ENCODE measurements at regions not wholly inside any gene's neighbourhood (a gene's known extent, or its start where the extent isn't known, plus 50 kb on each side); places are given as distances from the start of the nearest gene placed in this dataset.

DNA sequence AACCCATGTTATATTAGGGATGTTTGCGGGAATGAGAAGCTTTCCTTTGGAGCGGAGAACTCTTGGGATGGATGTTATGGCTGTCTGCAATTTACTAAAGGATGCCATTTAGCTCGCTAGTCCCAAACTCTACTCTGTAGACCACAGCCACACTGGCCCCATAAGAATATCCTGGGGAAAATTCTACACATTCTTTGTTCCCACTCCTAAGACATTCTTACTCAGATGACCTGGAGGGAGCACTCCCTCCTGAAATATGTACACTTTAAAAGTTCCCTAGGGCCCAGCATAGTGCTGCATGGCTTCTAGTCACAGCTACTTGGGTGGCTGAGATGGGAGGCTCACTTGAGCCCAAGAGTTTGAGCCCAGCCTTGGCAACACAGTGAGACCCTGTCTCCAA is 288.7 kb upstream of the RORA start:
- intact Hi-C loops (cut with micrococcal nuclease) (no loop called here), in situ Hi-C loops (cut with MboI) (no loop called here)
- no peak for ATAC-seq
- H3K4me3 ChIP-seq = no peak overlapping the region
- no TSS peak for BruUV-seq (replicated peaks)
- no peaks in the 10 kb centered on the region for H3K36me3 ChIP-seq (ENCODE audit: control insufficient read depth, insufficient read depth, low read length)
- 0% methylated on average over 3 of the region's 3 CpGs for WGBS (ENCODE audit: insufficient coverage, low coverage, missing lambda C conversion rate)
- no peak overlapping the region for H2AFZ ChIP-seq (ENCODE audit: low read depth, low read length)
- no peaks in the 10 kb centered on the region for H3K9me3 ChIP-seq (replicated peaks; ENCODE audit: control insufficient read depth, insufficient read depth, low read depth, low read length)
- H3K79me2 ChIP-seq (ENCODE audit: control insufficient read depth, insufficient read depth, low read length) = no peaks in the 10 kb centered on the region
- ChIA-PET POLR2A (no interaction called here), CTCF (ENCODE audit: low intra/inter-chr PET ratio) (no interaction called here)
- no peak for DNase-seq (ENCODE audit: extremely low read depth in 1 of 4, low spot score in 3 of 4)
- H3K27me3 ChIP-seq (ENCODE audit: control insufficient read depth in 2 of 2, insufficient read depth in 2 of 2, low read length in 2 of 2) = no peaks in the 10 kb centered on the region
- no peaks in the 10 kb centered on the region for H3K4me1 ChIP-seq (replicated peaks in 1 of 2; ENCODE audit: control insufficient read depth in 2 of 2, insufficient read depth in 2 of 2, low read length in 2 of 2)
- H4K20me1 ChIP-seq (replicated peaks; ENCODE audit: control insufficient read depth, insufficient read depth, low read length) = no peaks in the 10 kb centered on the region
- no peak overlapping the region for H3K27ac ChIP-seq (ENCODE audit: extremely low read depth, low read depth, low read length)
- H3K9ac ChIP-seq (ENCODE audit: insufficient read depth in 1 of 2, low read depth in 2 of 2, low read length in 2 of 2) = no peak overlapping the region
- no peak for FAIRE-seq
- no peaks in the 10 kb centered on the region for H3K9me1 ChIP-seq (ENCODE audit: control insufficient read depth, insufficient read depth, low read length)
- H3K4me2 ChIP-seq (ENCODE audit: insufficient read depth, low read length) = no peak overlapping the region
- TF ChIP-seq NR3C1 (CRISPR knock-in tag; IDR thresholded peaks at IDR 0.05) (no peak), TFE3 (CRISPR knock-in tag; IDR thresholded peaks at IDR 0.05) (no peak), OTX1 (CRISPR knock-in tag; IDR thresholded peaks at IDR 0.05) (no peak), FIP1L1 (IDR thresholded peaks at IDR 0.05; ENCODE audit: low read depth, low read length, poor library complexity, severe bottlenecking) (no peak), PCBP2 (IDR thresholded peaks at IDR 0.05; ENCODE audit: low read depth, low read length, poor library complexity, severe bottlenecking) (no peak), STAT6 (CRISPR knock-in tag; IDR thresholded peaks at IDR 0.05) (no peak), GABPB1 (CRISPR knock-in tag; IDR thresholded peaks at IDR 0.05) (no peak), ZNF311 (CRISPR knock-in tag; IDR thresholded peaks at IDR 0.05) (no peak)
- TF ChIP-seq, protein P1, sequence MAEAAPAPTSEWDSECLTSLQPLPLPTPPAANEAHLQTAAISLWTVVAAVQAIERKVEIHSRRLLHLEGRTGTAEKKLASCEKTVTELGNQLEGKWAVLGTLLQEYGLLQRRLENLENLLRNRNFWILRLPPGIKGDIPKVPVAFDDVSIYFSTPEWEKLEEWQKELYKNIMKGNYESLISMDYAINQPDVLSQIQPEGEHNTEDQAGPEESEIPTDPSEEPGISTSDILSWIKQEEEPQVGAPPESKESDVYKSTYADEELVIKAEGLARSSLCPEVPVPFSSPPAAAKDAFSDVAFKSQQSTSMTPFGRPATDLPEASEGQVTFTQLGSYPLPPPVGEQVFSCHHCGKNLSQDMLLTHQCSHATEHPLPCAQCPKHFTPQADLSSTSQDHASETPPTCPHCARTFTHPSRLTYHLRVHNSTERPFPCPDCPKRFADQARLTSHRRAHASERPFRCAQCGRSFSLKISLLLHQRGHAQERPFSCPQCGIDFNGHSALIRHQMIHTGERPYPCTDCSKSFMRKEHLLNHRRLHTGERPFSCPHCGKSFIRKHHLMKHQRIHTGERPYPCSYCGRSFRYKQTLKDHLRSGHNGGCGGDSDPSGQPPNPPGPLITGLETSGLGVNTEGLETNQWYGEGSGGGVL (CRISPR knock-in tag; IDR thresholded peaks at IDR 0.05) = no peak
- TF ChIP-seq, protein P2, sequence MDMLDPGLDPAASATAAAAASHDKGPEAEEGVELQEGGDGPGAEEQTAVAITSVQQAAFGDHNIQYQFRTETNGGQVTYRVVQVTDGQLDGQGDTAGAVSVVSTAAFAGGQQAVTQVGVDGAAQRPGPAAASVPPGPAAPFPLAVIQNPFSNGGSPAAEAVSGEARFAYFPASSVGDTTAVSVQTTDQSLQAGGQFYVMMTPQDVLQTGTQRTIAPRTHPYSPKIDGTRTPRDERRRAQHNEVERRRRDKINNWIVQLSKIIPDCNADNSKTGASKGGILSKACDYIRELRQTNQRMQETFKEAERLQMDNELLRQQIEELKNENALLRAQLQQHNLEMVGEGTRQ (CRISPR knock-in tag; IDR thresholded peaks at IDR 0.05) = no peak

Data from K562 (cell line).